ENCODE measurements at regions not wholly inside any gene's neighbourhood (a gene's known extent, or its start where the extent isn't known, plus 50 kb on each side); places are given as distances from the start of the nearest gene placed in this dataset.

- TF ChIP-seq GATA2 (IDR thresholded peaks at IDR 0.05; ENCODE audit: low read depth, low read length): no peak
- no peak for TF ChIP-seq GATA3 (IDR thresholded peaks at IDR 0.05; ENCODE audit: low read depth, low read length)
Observed at GRCh38 chr1:231091415-231091814, 51.4 kb upstream of the FAM89A start.
